ENCODE measurements at regions not wholly inside any gene's neighbourhood (a gene's known extent, or its start where the extent isn't known, plus 50 kb on each side); places are given as distances from the start of the nearest gene placed in this dataset.

DNA sequence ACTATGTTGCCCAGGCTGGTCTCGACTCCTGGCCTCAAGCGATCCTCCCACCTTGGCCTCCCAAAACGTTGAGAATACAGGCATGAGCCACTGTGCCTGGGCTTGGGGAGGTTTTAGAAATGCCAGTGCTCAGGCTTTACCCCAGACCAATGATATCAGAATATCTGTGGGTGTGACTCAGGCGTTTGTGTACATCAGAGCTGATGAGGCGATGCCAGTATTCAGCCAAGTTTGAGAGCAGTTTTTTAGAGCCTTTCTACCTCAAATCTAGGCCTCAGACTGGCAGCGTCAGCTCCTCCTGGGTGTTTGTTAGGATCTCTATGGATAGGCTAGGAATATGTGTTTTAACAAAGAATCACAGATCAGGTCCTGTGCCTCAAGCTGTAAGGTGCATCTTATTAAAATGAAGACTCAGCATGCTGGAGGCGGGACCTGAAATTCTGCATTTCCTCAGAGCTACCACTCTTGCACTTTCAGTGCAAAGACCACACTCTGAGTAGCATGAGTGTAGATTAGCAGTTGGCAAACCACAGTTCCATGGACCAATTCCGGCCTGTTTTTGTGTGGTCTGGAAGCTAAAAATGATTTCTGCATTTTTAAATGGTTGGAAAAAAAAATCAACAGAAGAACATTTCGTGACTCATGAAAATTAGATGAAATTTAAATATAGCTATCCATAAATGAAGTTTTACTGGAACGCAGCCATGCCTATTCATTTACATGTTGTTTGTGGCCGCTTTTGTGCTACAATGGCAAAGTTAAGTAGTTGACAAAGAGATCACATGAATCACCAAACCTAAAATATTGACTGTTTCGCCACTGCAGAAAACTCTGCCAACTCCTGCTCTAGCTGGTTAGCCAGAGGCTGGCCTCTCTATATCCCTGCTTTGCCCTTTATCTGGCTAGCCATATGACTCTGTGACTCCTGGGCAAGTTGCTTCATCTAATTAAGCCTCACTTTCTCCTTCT, 92.2 kb downstream of the KLF4 start:
- Histone ChIP-seq H4K20me1 (ENCODE audit: insufficient read depth) (no peaks in the 10 kb centered on the region), H3K79me2 (ENCODE audit: insufficient read depth, low read depth) (no peaks in the 10 kb centered on the region), H3K9ac (no peak overlapping the region), H3K4me3 (IDR thresholded peaks at IDR 0.05; ENCODE audit: insufficient read depth, low read depth, low read length) (no peak overlapping the region), H3K4me2 (peak overlapping the region; percentile 12), H2AFZ (ENCODE audit: low read depth) (peak overlapping the region; percentile 49), H3K27me3 (ENCODE audit: insufficient read depth, low read depth) (no peaks in the 10 kb centered on the region), H3K27ac (peak overlapping the region; percentile 35; the same call in 1 of the 2 replicates), H3K36me3 (ENCODE audit: insufficient read depth) (no peaks in the 10 kb centered on the region), H3K4me1 (ENCODE audit: low read depth, poor library complexity, severe bottlenecking) (peaks cover 21% of the 10 kb centered on the region)
- TF ChIP-seq, protein P1, sequence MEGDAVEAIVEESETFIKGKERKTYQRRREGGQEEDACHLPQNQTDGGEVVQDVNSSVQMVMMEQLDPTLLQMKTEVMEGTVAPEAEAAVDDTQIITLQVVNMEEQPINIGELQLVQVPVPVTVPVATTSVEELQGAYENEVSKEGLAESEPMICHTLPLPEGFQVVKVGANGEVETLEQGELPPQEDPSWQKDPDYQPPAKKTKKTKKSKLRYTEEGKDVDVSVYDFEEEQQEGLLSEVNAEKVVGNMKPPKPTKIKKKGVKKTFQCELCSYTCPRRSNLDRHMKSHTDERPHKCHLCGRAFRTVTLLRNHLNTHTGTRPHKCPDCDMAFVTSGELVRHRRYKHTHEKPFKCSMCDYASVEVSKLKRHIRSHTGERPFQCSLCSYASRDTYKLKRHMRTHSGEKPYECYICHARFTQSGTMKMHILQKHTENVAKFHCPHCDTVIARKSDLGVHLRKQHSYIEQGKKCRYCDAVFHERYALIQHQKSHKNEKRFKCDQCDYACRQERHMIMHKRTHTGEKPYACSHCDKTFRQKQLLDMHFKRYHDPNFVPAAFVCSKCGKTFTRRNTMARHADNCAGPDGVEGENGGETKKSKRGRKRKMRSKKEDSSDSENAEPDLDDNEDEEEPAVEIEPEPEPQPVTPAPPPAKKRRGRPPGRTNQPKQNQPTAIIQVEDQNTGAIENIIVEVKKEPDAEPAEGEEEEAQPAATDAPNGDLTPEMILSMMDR (conservative IDR thresholded peaks at IDR 0.05; ENCODE audit: low read depth, low read length) = no peak

DNA sequence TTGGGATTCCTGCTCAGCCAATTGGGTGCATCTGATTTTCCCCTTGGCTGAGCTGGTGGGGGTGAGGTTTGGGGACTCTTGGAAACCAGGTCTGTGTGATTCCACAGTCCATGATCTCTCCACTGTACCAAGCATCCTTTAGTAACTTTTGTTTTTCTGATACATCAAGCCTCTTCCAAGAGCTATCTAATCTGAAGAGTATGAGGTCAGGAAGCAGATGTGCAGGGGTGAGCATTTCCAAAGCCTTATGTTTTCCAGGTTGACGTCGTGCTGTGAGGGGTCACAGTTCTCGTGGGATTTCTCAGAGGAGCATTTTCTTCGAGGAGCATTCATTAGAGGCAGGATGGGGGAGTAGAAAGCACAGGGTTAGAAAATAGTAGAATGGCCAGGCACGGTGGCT, 95.3 kb downstream of the KLF4 start:
- TF ChIP-seq, protein P1 (conservative IDR thresholded peaks at IDR 0.05; ENCODE audit: low read depth, low read length) = no peak
- H2AFZ ChIP-seq (ENCODE audit: low read depth) = no peak overlapping the region
- no peak overlapping the region for H3K27ac ChIP-seq
- H3K9ac ChIP-seq = no peak overlapping the region
- no peaks in the 10 kb centered on the region for H3K27me3 ChIP-seq (ENCODE audit: insufficient read depth, low read depth)
- H3K4me3 ChIP-seq (IDR thresholded peaks at IDR 0.05; ENCODE audit: insufficient read depth, low read depth, low read length) = no peak overlapping the region
- H3K4me1 ChIP-seq (ENCODE audit: low read depth, poor library complexity, severe bottlenecking) = peaks cover 21% of the 10 kb centered on the region
- H3K36me3 ChIP-seq (ENCODE audit: insufficient read depth) = no peaks in the 10 kb centered on the region
- H3K79me2 ChIP-seq (ENCODE audit: insufficient read depth, low read depth) = no peaks in the 10 kb centered on the region
- H4K20me1 ChIP-seq (ENCODE audit: insufficient read depth) = no peaks in the 10 kb centered on the region
- H3K4me2 ChIP-seq = no peak overlapping the region

DNA sequence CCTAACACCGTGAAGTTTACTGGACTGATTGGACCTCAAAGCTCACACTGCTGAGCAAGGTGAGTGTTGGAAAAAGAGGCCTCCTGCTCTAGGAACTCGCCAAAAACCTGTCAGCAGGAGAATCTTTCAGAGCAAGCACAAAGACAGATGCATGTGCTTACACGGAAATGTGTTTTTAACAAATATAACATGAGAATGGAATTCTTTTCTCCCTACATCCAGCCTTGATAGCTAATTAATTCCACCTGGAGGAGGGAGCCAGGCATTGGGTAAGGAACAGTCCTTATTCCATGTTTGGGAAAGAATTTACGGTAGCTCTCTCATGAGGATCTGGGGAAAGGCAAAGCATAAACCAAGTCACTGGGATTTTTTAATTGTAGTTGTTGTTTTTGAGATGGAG, 98.8 kb downstream of the KLF4 start:
- Histone ChIP-seq H3K36me3 (ENCODE audit: insufficient read depth) (no peaks in the 10 kb centered on the region), H3K79me2 (ENCODE audit: insufficient read depth, low read depth) (no peaks in the 10 kb centered on the region), H4K20me1 (ENCODE audit: insufficient read depth) (no peaks in the 10 kb centered on the region), H3K9ac (no peak overlapping the region), H3K4me3 (IDR thresholded peaks at IDR 0.05; ENCODE audit: insufficient read depth, low read depth, low read length) (no peak overlapping the region), H3K27me3 (ENCODE audit: insufficient read depth, low read depth) (no peaks in the 10 kb centered on the region), H3K27ac (no peak overlapping the region), H3K4me2 (no peak overlapping the region), H2AFZ (ENCODE audit: low read depth) (no peak overlapping the region), H3K4me1 (ENCODE audit: low read depth, poor library complexity, severe bottlenecking) (no peaks in the 10 kb centered on the region)
- TF ChIP-seq, protein P1 (conservative IDR thresholded peaks at IDR 0.05; ENCODE audit: low read depth, low read length) = no peak

DNA sequence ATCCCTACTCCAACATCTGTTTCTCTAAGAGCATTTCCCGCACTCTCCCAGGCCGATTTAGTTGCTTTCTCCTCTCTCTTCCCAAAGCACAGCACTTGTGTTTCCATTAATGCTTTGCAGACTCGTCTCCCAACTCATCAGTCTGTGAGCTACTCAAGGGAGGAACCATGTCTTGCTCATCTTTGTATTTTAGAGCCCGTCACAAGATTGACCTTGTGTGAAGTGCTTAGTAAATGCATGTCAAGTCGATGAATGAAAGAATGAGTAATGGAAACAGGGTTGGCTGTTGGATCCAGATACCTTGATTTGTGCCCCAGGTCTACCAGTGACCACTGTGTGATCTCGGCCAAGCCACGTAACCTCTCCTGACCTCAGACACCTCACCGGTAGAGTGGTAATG, 99.3 kb downstream of the KLF4 start:
- Histone ChIP-seq H3K27me3 (ENCODE audit: insufficient read depth, low read depth) (no peaks in the 10 kb centered on the region), H2AFZ (ENCODE audit: low read depth) (no peak overlapping the region), H3K27ac (no peak overlapping the region), H3K4me2 (no peak overlapping the region), H4K20me1 (ENCODE audit: insufficient read depth) (no peaks in the 10 kb centered on the region), H3K9ac (no peak overlapping the region), H3K79me2 (ENCODE audit: insufficient read depth, low read depth) (no peaks in the 10 kb centered on the region), H3K36me3 (ENCODE audit: insufficient read depth) (no peaks in the 10 kb centered on the region), H3K4me1 (ENCODE audit: low read depth, poor library complexity, severe bottlenecking) (no peaks in the 10 kb centered on the region), H3K4me3 (IDR thresholded peaks at IDR 0.05; ENCODE audit: insufficient read depth, low read depth, low read length) (no peak overlapping the region)
- TF ChIP-seq, protein P1 (conservative IDR thresholded peaks at IDR 0.05; ENCODE audit: low read depth, low read length) = no peak

All from KMS-11 (cell line).